HepG2 (cell line): ENCODE measurements at regions not wholly inside any gene's neighbourhood (a gene's known extent, or its start where the extent isn't known, plus 50 kb on each side); places are given as distances from the start of the nearest gene placed in this dataset.

Source experiments
- ATF5 ChIP-seq: sonication (generic); formaldehyde crosslinking; IDR thresholded peaks from 2 replicates; pipeline ENCODE4 v1.4.0; 2020; ENCODE audit warnings: mild to moderate bottlenecking, low read depth, missing genetic modification reagents
- CBX5 ChIP-seq: sonication (generic); formaldehyde crosslinking; IDR thresholded peaks from 2 replicates; pipeline ENCODE4 v1.4.0; 2020; ENCODE audit warnings: missing genetic modification reagents, borderline replicate concordance
- MYC ChIP-seq: sonication (generic); formaldehyde crosslinking; IDR thresholded peaks from 2 replicates; pipeline ENCODE4 v1.9.0; 2021; ENCODE audit warnings: missing genetic modification reagents, borderline replicate concordance
- POLR2A ChIP-seq, 2 experiments: IDR thresholded peaks; 2 replicates each; pipeline ENCODE4 v1.6.1; 2011; ENCODE audit warnings: low read depth in 2 of 2, low read length in 2 of 2, mild to moderate bottlenecking in 1 of 2, moderate library complexity in 1 of 2; ENCODE audit not compliant: insufficient read depth in 1 of 2
- POLR2AphosphoS5 ChIP-seq: IDR thresholded peaks from 2 replicates; pipeline ENCODE4 v1.6.1; 2012; ENCODE audit warnings: low read depth, low read length
- SP4 ChIP-seq: sonication (generic); formaldehyde crosslinking; IDR thresholded peaks from 2 replicates; pipeline ENCODE4 v1.8.1; 2023; ENCODE audit warnings: mild to moderate bottlenecking, missing genetic modification reagents

GRCh38 chr15:31214864-31215489 is 111.7 kb upstream of the KLF13 start:
- TF ChIP-seq ATF5 (no peak), CBX5 (CRISPR knock-in tag) (no peak), POLR2A (IDR thresholded peaks at IDR 0.05; ENCODE audit: insufficient read depth in 1 of 2, low read depth in 2 of 2, low read length in 2 of 2) (no peak), SP4 (CRISPR knock-in tag) (peak; percentile 10; the same call in 1 of the 2 replicates), MYC (CRISPR knock-in tag) (no peak), POLR2AphosphoS5 (no peak)
